Caco-2 (cell line): ENCODE measurements at regions not wholly inside any gene's neighbourhood (a gene's known extent, or its start where the extent isn't known, plus 50 kb on each side); places are given as distances from the start of the nearest gene placed in this dataset.

Experiments
- BruUV-seq: library from RNA; stranded (reverse); fragments of 400-500 nt; replicated peaks from 2 replicates; lab custom pipeline; 2021; lab: Mats Ljungman, UMichigan
- CTCF ChIA-PET: fragments of 300-600 bp; sonication (Branson Sonifier 250); formaldehyde crosslinking; loops from one replicate; lab custom pipeline; 2022; ENCODE audit warnings: antibody characterized with exemption; lab: Charles Lee
- POLR2A ChIA-PET: fragments of 300-600 bp; sonication (Branson Sonifier 250); formaldehyde crosslinking; loops from one replicate; lab custom pipeline; 2022; ENCODE audit warnings: antibody characterized with exemption; lab: Charles Lee
- DNase-seq, 2 experiments: peaks; one replicate each; pipeline versions ENCODE4 v3.0.0 to v3.0.0-alpha.2; 2020 to 2022
- H3K27me3 ChIP-seq: replicated peaks from 2 replicates; pipeline ENCODE4 v1.6.0; 2011; ENCODE audit warnings: low read length; ENCODE audit not compliant: control insufficient read depth, insufficient read depth
- H3K36me3 ChIP-seq: 2 replicates; pipeline ENCODE4 v1.5.1; 2011; ENCODE audit warnings: low read length; ENCODE audit not compliant: control insufficient read depth, insufficient read depth
- H3K4me1 ChIP-seq: fragments of 250-450 bp; sonication (Bioruptor Pico); 2 replicates; pipeline ENCODE4 v1.5.1; 2020; ENCODE audit warnings: mild to moderate bottlenecking
- H3K4me3 ChIP-seq: 2 replicates; pipeline ENCODE4 v1.5.1; 2011; ENCODE audit warnings: low read depth, mild to moderate bottlenecking, control low read depth, low read length
- H3K9me3 ChIP-seq: fragments of 250-450 bp; sonication (Bioruptor Pico); 2 replicates; pipeline ENCODE4 v1.5.1; 2020; ENCODE audit warnings: mild to moderate bottlenecking, moderate library complexity
- H3K27ac Mint-ChIP-seq: one replicate; pipeline ENCODE4 v1.8.0; 2022; ENCODE audit warnings: mixed read lengths; ENCODE audit not compliant: unreplicated experiment
- H3K27me3 Mint-ChIP-seq: one replicate; pipeline ENCODE4 v1.8.0; 2022; ENCODE audit warnings: mixed read lengths; ENCODE audit not compliant: insufficient read depth, unreplicated experiment
- H3K36me3 Mint-ChIP-seq: one replicate; pipeline ENCODE4 v1.8.0; 2022; ENCODE audit warnings: mild to moderate bottlenecking, mixed read lengths; ENCODE audit not compliant: insufficient read depth, unreplicated experiment
- H3K4me1 Mint-ChIP-seq: one replicate; pipeline ENCODE4 v1.8.0; 2022; ENCODE audit warnings: low read depth, mixed read lengths; ENCODE audit not compliant: unreplicated experiment
- H3K4me3 Mint-ChIP-seq: one replicate; pipeline ENCODE4 v1.8.0; 2022; ENCODE audit warnings: mild to moderate bottlenecking, moderate library complexity, mixed read lengths; ENCODE audit not compliant: unreplicated experiment
- H3K9me3 Mint-ChIP-seq: one replicate; pipeline ENCODE4 v1.8.0; 2022; ENCODE audit warnings: mixed read lengths; ENCODE audit not compliant: unreplicated experiment
- CTCF ChIP-seq, 2 experiments: fragments of 200-600 bp in 1 of 2; IDR thresholded peaks; 1 replicate in 1 of 2; 2 replicates in 1 of 2; pipeline versions ENCODE4 v1.5.1 to v1.8.0; 2011 to 2022; ENCODE audit warnings: antibody characterized with exemption in 1 of 2, control low read depth in 1 of 2, inconsistent platforms in 1 of 2, low read depth in 1 of 2, low read length in 1 of 2, mild to moderate bottlenecking in 1 of 2, moderate library complexity in 1 of 2; ENCODE audit not compliant: insufficient read depth in 1 of 2, severe bottlenecking in 1 of 2, unreplicated experiment in 1 of 2
- intact Hi-C: fragments of 100-400 bp; cut with micrococcal nuclease; formaldehyde crosslinking; loops from one replicate; pipeline ENCODE4 v1.10.0; 2022; ENCODE audit not compliant: unreplicated experiment

- Mint-ChIP-seq H3K27ac (no peak overlapping the region), H3K36me3 (no peaks in the 10 kb centered on the region), H3K4me1 (peaks cover 6% of the 10 kb centered on the region), H3K27me3 (no peaks in the 10 kb centered on the region), H3K9me3 (no peaks in the 10 kb centered on the region), H3K4me3 (no peak overlapping the region)
- Histone ChIP-seq H3K27me3 (no peaks in the 10 kb centered on the region), H3K4me3 (no peak overlapping the region), H3K9me3 (no peaks in the 10 kb centered on the region; the same call in 1 of the 2 replicates), H3K36me3 (no peaks in the 10 kb centered on the region), H3K4me1 (peaks cover 5% of the 10 kb centered on the region)
- intact Hi-C loops = no loop called here
- TF ChIP-seq CTCF (IDR thresholded peaks at IDR 0.05; ENCODE audit: insufficient read depth in 1 of 2, low read depth in 1 of 2, low read length in 1 of 2, severe bottlenecking in 1 of 2, unreplicated experiment in 1 of 2) = no peak
- no peak for DNase-seq
- ChIA-PET CTCF (interaction anchor here (0.5 kb wide), 1 partner anchor 588 kb away, joined by 3 read pairs; no protein-coding TSS in a partner anchor), POLR2A (no interaction called here)
- BruUV-seq = no TSS peak
These were observed 326.4 kb upstream of the MARCKS start for GRCh38 chr6:113530769-113531168.

- Mint-ChIP-seq H3K27ac (no peak overlapping the region), H3K4me1 (peaks cover 7% of the 10 kb centered on the region), H3K27me3 (no peaks in the 10 kb centered on the region), H3K9me3 (no peaks in the 10 kb centered on the region), H3K36me3 (no peaks in the 10 kb centered on the region), H3K4me3 (no peak overlapping the region)
- BruUV-seq = no TSS peak
- DNase-seq = no peak
- POLR2A ChIA-PET = interaction anchor here (0.7 kb wide), 1 partner anchor 187 kb away, joined by 3 read pairs; no protein-coding TSS in a partner anchor
- CTCF ChIA-PET = no interaction called here
- Histone ChIP-seq H3K4me3 (no peak overlapping the region), H3K36me3 (no peaks in the 10 kb centered on the region), H3K27me3 (no peaks in the 10 kb centered on the region), H3K4me1 (peaks cover 9% of the 10 kb centered on the region; the same call in 1 of the 2 replicates), H3K9me3 (no peaks in the 10 kb centered on the region)
- intact Hi-C loops = no loop called here
- no peak for TF ChIP-seq CTCF (IDR thresholded peaks at IDR 0.05; ENCODE audit: insufficient read depth in 1 of 2, low read depth in 1 of 2, low read length in 1 of 2, severe bottlenecking in 1 of 2, unreplicated experiment in 1 of 2)
These were observed 317.9 kb upstream of the MARCKS start for GRCh38 chr6:113539202-113539601.

GRCh38 chr6:113539623-113540022 lies 317.5 kb upstream of the MARCKS start:
- no peaks in the 10 kb centered on the region for H3K9me3 ChIP-seq
- Mint-ChIP-seq H3K9me3 (no peaks in the 10 kb centered on the region), H3K27ac (no peak overlapping the region), H3K27me3 (no peaks in the 10 kb centered on the region), H3K4me1 (peaks cover 7% of the 10 kb centered on the region), H3K36me3 (no peaks in the 10 kb centered on the region), H3K4me3 (no peak overlapping the region)
- no peaks in the 10 kb centered on the region for H3K27me3 ChIP-seq
- no TSS peak for BruUV-seq
- peaks cover 9% of the 10 kb centered on the region; the same call in 1 of the 2 replicates for H3K4me1 ChIP-seq
- intact Hi-C loops = no loop called here
- POLR2A ChIA-PET = no interaction called here
- no peak for TF ChIP-seq CTCF (IDR thresholded peaks at IDR 0.05; ENCODE audit: insufficient read depth in 1 of 2, low read depth in 1 of 2, low read length in 1 of 2, severe bottlenecking in 1 of 2, unreplicated experiment in 1 of 2)
- H3K4me3 ChIP-seq = no peak overlapping the region
- H3K36me3 ChIP-seq = no peaks in the 10 kb centered on the region
- CTCF ChIA-PET = no interaction called here
- no peak for DNase-seq
